ENCODE measurements at regions not wholly inside any gene's neighbourhood (a gene's known extent, or its start where the extent isn't known, plus 50 kb on each side); places are given as distances from the start of the nearest gene placed in this dataset.

DNA sequence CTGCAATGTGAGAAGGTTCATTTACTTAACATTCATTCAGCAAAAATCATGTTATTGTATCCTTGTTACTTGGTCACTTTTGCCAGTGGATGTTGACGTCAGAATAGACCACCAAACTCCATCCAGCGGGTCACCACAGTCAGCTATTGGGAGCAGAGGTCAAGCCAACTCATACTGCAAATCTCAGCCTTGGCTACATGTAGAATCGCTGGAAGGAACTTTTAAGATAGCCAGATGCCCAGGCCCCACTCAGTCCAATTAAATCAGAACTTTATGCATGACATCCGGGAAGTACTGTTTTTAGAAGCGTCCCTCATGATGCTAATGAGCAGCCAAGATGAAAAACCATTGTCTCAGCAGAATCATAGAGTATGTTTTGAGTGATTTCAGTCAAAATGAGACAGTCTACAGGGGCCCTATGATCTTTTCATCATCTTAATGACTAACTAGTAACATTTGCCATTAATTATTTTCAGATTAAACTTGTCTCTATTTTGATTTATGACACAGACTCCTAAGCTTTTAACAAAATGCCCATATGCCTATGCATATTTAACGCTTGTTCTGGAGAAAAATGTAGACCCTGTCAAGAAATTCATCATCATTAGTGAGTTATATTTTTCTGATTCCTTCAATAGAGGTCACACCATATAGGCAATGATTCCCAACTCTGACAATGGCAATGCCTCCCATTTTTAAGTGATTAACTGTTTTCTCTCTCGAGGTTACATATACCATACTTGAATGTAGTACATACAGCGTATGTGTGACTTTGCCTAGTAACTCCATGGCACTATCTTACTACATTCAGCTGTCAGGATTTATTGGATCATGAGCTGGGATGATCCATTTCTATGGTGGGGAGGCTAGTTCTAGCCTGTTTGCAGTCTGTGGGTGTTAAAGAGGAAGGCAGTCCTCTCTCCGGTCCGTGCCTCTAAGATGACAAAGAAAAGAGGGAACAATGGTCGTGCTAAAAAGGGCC is 63.7 kb upstream of the CCBE1 start:
- Histone ChIP-seq H3K4me3 (ENCODE audit: low read length) (no peak overlapping the region), H3K27me3 (ENCODE audit: insufficient read depth, low read length, poor library complexity) (no peaks in the 10 kb centered on the region), H3K4ac (ENCODE audit: low read depth, low read length) (no peak overlapping the region), H4K8ac (ENCODE audit: low read depth, low read length) (no peak overlapping the region), H2BK15ac (replicated peaks; ENCODE audit: low read depth) (no peak overlapping the region), H2BK120ac (ENCODE audit: low read depth, low read length) (no peak overlapping the region), H3K27ac (ENCODE audit: low read depth, low read length) (no peak overlapping the region), H2AK5ac (ENCODE audit: low read length) (no peak overlapping the region), H3K79me1 (ENCODE audit: low read length) (no peaks in the 10 kb centered on the region), H3K36me3 (ENCODE audit: control insufficient read depth, insufficient read depth, low read length) (no peaks in the 10 kb centered on the region), H4K5ac (ENCODE audit: low read length) (no peak overlapping the region), H3K18ac (ENCODE audit: low read length) (no peak overlapping the region), H3K4me1 (ENCODE audit: control insufficient read depth, low read depth, low read length) (no peaks in the 10 kb centered on the region), H3K4me2 (ENCODE audit: low read length) (no peak overlapping the region), H3K79me2 (ENCODE audit: control insufficient read depth, insufficient read depth, low read length) (no peaks in the 10 kb centered on the region), H3K23ac (ENCODE audit: low read length) (no peak overlapping the region), H3K9ac (ENCODE audit: low read length) (no peak overlapping the region), H3K56ac (ENCODE audit: low read length) (no peak overlapping the region), H2BK5ac (ENCODE audit: low read length) (no peak overlapping the region)
- no peak for DNase-seq
- no CpG with 5 or more reads among the region's 11 CpGs for WGBS (ENCODE audit: extremely low coverage, insufficient coverage, low lambda C conversion rate)

DNA sequence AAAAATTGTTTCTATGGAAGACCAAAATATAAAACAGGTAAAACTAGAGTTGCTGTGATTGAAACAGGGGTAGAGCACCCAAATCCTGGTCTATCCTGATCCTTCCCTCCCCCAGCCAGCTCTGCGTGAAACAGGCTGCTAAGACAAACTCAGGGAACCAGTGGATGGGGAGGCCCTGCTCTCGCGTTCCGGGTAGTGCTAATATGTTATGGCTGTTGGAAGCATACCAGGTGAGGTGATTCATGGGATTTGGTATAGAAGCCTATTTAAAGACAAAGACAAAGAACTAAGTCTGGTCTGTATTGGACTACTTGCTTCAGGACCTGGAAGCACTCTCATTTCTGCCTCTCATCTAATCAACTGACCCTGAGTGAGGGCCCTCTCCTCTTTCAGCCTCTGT is 63.0 kb upstream of the CCBE1 start:
- Histone ChIP-seq H4K8ac (ENCODE audit: low read depth, low read length) (no peak overlapping the region), H2BK15ac (replicated peaks; ENCODE audit: low read depth) (no peak overlapping the region), H3K9ac (ENCODE audit: low read length) (no peak overlapping the region), H2AK5ac (ENCODE audit: low read length) (no peak overlapping the region), H3K79me2 (ENCODE audit: control insufficient read depth, insufficient read depth, low read length) (no peaks in the 10 kb centered on the region), H3K36me3 (ENCODE audit: control insufficient read depth, insufficient read depth, low read length) (no peaks in the 10 kb centered on the region), H4K5ac (ENCODE audit: low read length) (no peak overlapping the region), H3K23ac (ENCODE audit: low read length) (no peak overlapping the region), H2BK120ac (ENCODE audit: low read depth, low read length) (no peak overlapping the region), H3K79me1 (ENCODE audit: low read length) (no peaks in the 10 kb centered on the region), H3K4me1 (ENCODE audit: control insufficient read depth, low read depth, low read length) (no peaks in the 10 kb centered on the region), H3K18ac (ENCODE audit: low read length) (no peak overlapping the region), H3K27me3 (ENCODE audit: insufficient read depth, low read length, poor library complexity) (no peaks in the 10 kb centered on the region), H2BK5ac (ENCODE audit: low read length) (no peak overlapping the region), H3K4me2 (ENCODE audit: low read length) (no peak overlapping the region), H3K4me3 (ENCODE audit: low read length) (no peak overlapping the region), H3K27ac (ENCODE audit: low read depth, low read length) (no peak overlapping the region), H3K4ac (ENCODE audit: low read depth, low read length) (no peak overlapping the region), H3K56ac (ENCODE audit: low read length) (no peak overlapping the region)
- no peak for DNase-seq
- WGBS (ENCODE audit: extremely low coverage, insufficient coverage, low lambda C conversion rate): no CpG with 5 or more reads among the region's 4 CpGs

DNA sequence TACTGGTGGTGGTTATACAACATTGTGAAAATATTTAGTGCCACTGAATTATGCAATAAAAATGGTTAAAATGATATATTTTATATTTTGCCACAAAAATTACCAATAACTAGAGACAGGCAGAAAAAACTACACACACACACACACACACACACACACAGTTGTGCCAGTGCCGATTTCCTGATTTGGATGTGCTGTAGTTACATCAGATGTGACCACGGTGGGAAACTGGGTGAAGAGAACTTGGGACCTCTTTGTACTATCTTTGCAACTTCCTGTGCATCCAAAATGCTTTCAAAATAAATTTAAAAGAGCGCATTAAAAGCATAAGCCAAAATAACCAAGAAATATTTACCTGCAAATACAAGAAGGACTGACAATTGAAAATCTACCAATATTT is 61.6 kb upstream of the CCBE1 start:
- no peak overlapping the region for H3K4me2 ChIP-seq (ENCODE audit: low read length)
- H3K4ac ChIP-seq (ENCODE audit: low read depth, low read length): no peak overlapping the region
- DNase-seq: no peak
- no peak overlapping the region for H3K23ac ChIP-seq (ENCODE audit: low read length)
- no CpG with 5 or more reads among the region's 3 CpGs for WGBS (ENCODE audit: extremely low coverage, insufficient coverage, low lambda C conversion rate)
- no peak overlapping the region for H4K5ac ChIP-seq (ENCODE audit: low read length)
- no peaks in the 10 kb centered on the region for H3K36me3 ChIP-seq (ENCODE audit: control insufficient read depth, insufficient read depth, low read length)
- H2BK5ac ChIP-seq (ENCODE audit: low read length): no peak overlapping the region
- no peak overlapping the region for H3K56ac ChIP-seq (ENCODE audit: low read length)
- no peaks in the 10 kb centered on the region for H3K4me1 ChIP-seq (ENCODE audit: control insufficient read depth, low read depth, low read length)
- no peak overlapping the region for H3K27ac ChIP-seq (ENCODE audit: low read depth, low read length)
- H2AK5ac ChIP-seq (ENCODE audit: low read length): no peak overlapping the region
- H3K79me2 ChIP-seq (ENCODE audit: control insufficient read depth, insufficient read depth, low read length): no peaks in the 10 kb centered on the region
- no peak overlapping the region for H3K4me3 ChIP-seq (ENCODE audit: low read length)
- H2BK15ac ChIP-seq (replicated peaks; ENCODE audit: low read depth): no peak overlapping the region
- no peak overlapping the region for H4K8ac ChIP-seq (ENCODE audit: low read depth, low read length)
- H3K18ac ChIP-seq (ENCODE audit: low read length): no peak overlapping the region
- H3K9ac ChIP-seq (ENCODE audit: low read length): no peak overlapping the region
- no peak overlapping the region for H2BK120ac ChIP-seq (ENCODE audit: low read depth, low read length)
- H3K27me3 ChIP-seq (ENCODE audit: insufficient read depth, low read length, poor library complexity): no peaks in the 10 kb centered on the region
- no peaks in the 10 kb centered on the region for H3K79me1 ChIP-seq (ENCODE audit: low read length)

DNA sequence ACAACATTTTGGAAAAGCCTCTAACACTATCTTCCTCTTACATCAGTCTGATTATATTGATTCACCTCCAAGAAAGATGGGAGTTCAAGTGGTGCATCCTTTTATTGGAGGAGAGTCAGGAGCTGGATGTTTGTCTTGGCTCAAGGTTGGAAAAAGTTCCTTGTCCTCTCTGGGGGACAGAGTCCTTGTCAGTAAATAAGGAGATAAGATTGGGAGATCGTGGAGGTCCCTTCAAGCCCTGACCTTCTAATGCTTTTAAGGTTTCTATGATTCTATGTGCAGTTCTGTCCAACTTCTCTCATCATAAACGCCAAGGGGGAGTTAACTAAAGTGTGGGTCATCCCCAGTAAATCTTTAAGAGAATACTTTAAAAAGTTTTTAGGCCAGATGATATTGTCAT is 60.9 kb upstream of the CCBE1 start:
- no peak overlapping the region for H3K27ac ChIP-seq (ENCODE audit: low read depth, low read length)

DNA sequence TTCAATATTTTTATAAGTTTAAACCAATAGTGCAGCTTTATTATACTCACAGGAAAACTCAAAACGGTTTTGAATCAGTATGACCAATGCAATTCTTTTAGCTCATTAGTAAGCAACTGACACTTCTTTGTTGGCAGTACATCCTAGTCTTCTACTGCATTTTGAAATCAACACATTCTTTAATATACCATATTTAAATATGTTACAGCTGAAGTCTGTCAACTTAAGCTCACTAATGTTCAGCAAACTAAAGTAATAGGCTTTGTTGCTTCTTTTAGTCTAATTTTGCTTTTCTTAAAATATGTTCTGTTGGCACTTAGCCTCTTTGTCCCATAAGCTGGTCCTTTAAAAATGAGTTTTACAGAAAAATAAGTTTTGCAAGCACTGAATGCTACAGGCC is 55.4 kb upstream of the CCBE1 start:
- H2AK5ac ChIP-seq (ENCODE audit: low read length): no peak overlapping the region
- H4K5ac ChIP-seq (ENCODE audit: low read length): no peak overlapping the region
- no peak overlapping the region for H3K9ac ChIP-seq (ENCODE audit: low read length)
- H3K27me3 ChIP-seq (ENCODE audit: insufficient read depth, low read length, poor library complexity): no peaks in the 10 kb centered on the region
- H2BK15ac ChIP-seq (replicated peaks; ENCODE audit: low read depth): no peak overlapping the region
- no peaks in the 10 kb centered on the region for H3K79me1 ChIP-seq (ENCODE audit: low read length)
- WGBS (ENCODE audit: extremely low coverage, insufficient coverage, low lambda C conversion rate): no CpG with 5 or more reads among the region's 1 CpG
- H3K23ac ChIP-seq (ENCODE audit: low read length): no peak overlapping the region
- H3K79me2 ChIP-seq (ENCODE audit: control insufficient read depth, insufficient read depth, low read length): no peaks in the 10 kb centered on the region
- no peak overlapping the region for H3K27ac ChIP-seq (ENCODE audit: low read depth, low read length)
- no peak overlapping the region for H3K4me2 ChIP-seq (ENCODE audit: low read length)
- H2BK120ac ChIP-seq (ENCODE audit: low read depth, low read length): no peak overlapping the region
- H4K8ac ChIP-seq (ENCODE audit: low read depth, low read length): no peak overlapping the region
- no peak overlapping the region for H3K4me3 ChIP-seq (ENCODE audit: low read length)
- no peaks in the 10 kb centered on the region for H3K4me1 ChIP-seq (ENCODE audit: control insufficient read depth, low read depth, low read length)
- no peak overlapping the region for H3K4ac ChIP-seq (ENCODE audit: low read depth, low read length)
- no peak overlapping the region for H3K56ac ChIP-seq (ENCODE audit: low read length)
- no peak for DNase-seq
- H3K18ac ChIP-seq (ENCODE audit: low read length): no peak overlapping the region
- H3K36me3 ChIP-seq (ENCODE audit: control insufficient read depth, insufficient read depth, low read length): no peaks in the 10 kb centered on the region
- no peak overlapping the region for H2BK5ac ChIP-seq (ENCODE audit: low read length)

More for the DNA sequence above, 60.9 kb upstream of the CCBE1 start:
- Histone ChIP-seq H2BK15ac (replicated peaks; ENCODE audit: low read depth) (no peak overlapping the region), H3K23ac (ENCODE audit: low read length) (no peak overlapping the region), H3K4ac (ENCODE audit: low read depth, low read length) (no peak overlapping the region), H3K79me2 (ENCODE audit: control insufficient read depth, insufficient read depth, low read length) (no peaks in the 10 kb centered on the region), H3K4me2 (ENCODE audit: low read length) (no peak overlapping the region), H3K36me3 (ENCODE audit: control insufficient read depth, insufficient read depth, low read length) (no peaks in the 10 kb centered on the region), H2BK5ac (ENCODE audit: low read length) (no peak overlapping the region), H3K56ac (ENCODE audit: low read length) (no peak overlapping the region), H3K18ac (ENCODE audit: low read length) (no peak overlapping the region), H3K4me1 (ENCODE audit: control insufficient read depth, low read depth, low read length) (no peaks in the 10 kb centered on the region), H3K27me3 (ENCODE audit: insufficient read depth, low read length, poor library complexity) (no peaks in the 10 kb centered on the region), H4K5ac (ENCODE audit: low read length) (no peak overlapping the region), H3K9ac (ENCODE audit: low read length) (no peak overlapping the region), H2AK5ac (ENCODE audit: low read length) (no peak overlapping the region), H3K79me1 (ENCODE audit: low read length) (no peaks in the 10 kb centered on the region), H2BK120ac (ENCODE audit: low read depth, low read length) (no peak overlapping the region), H3K4me3 (ENCODE audit: low read length) (no peak overlapping the region), H4K8ac (ENCODE audit: low read depth, low read length) (no peak overlapping the region)
- WGBS (ENCODE audit: extremely low coverage, insufficient coverage, low lambda C conversion rate): no CpG with 5 or more reads among the region's 2 CpGs
- no peak for DNase-seq

DNA sequence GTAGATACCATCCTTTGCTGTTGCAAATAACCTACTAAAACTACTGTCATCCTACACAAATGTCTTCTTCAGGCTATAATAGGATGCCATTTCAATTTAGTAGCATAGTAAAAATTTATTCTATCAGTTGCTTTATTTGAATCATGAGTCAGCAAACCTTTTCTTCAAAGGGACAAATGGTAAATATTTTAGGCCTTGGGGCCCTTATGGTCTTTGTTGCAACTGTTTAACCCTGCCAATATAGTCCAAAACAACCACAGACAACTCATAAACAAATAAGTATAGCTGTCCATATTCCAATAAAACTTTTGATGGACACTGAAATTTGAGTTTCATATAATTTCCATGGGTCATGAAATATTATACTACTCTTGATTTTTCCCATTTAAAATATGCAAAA is 54.0 kb upstream of the CCBE1 start:
- no peak overlapping the region for H3K4me3 ChIP-seq (ENCODE audit: low read length)
- no peak overlapping the region for H2AK5ac ChIP-seq (ENCODE audit: low read length)
- H2BK5ac ChIP-seq (ENCODE audit: low read length): no peak overlapping the region
- no peak overlapping the region for H2BK120ac ChIP-seq (ENCODE audit: low read depth, low read length)
- no peak for DNase-seq
- H4K5ac ChIP-seq (ENCODE audit: low read length): no peak overlapping the region
- no peaks in the 10 kb centered on the region for H3K79me2 ChIP-seq (ENCODE audit: control insufficient read depth, insufficient read depth, low read length)
- H3K18ac ChIP-seq (ENCODE audit: low read length): no peak overlapping the region
- no peak overlapping the region for H3K9ac ChIP-seq (ENCODE audit: low read length)
- no peak overlapping the region for H3K56ac ChIP-seq (ENCODE audit: low read length)
- no peak overlapping the region for H3K4me2 ChIP-seq (ENCODE audit: low read length)
- no peaks in the 10 kb centered on the region for H3K4me1 ChIP-seq (ENCODE audit: control insufficient read depth, low read depth, low read length)
- no peaks in the 10 kb centered on the region for H3K27me3 ChIP-seq (ENCODE audit: insufficient read depth, low read length, poor library complexity)
- H3K36me3 ChIP-seq (ENCODE audit: control insufficient read depth, insufficient read depth, low read length): no peaks in the 10 kb centered on the region
- no peak overlapping the region for H4K8ac ChIP-seq (ENCODE audit: low read depth, low read length)
- H2BK15ac ChIP-seq (replicated peaks; ENCODE audit: low read depth): no peak overlapping the region
- no peaks in the 10 kb centered on the region for H3K79me1 ChIP-seq (ENCODE audit: low read length)
- no peak overlapping the region for H3K4ac ChIP-seq (ENCODE audit: low read depth, low read length)
- no peak overlapping the region for H3K23ac ChIP-seq (ENCODE audit: low read length)
- H3K27ac ChIP-seq (ENCODE audit: low read depth, low read length): no peak overlapping the region

Measured in mesendoderm (in vitro differentiated cells).